SK-N-SH treated with all-trans-retinoic acid at 6 μM for 48 hours (cell line): ENCODE measurements at regions not wholly inside any gene's neighbourhood (a gene's known extent, or its start where the extent isn't known, plus 50 kb on each side); places are given as distances from the start of the nearest gene placed in this dataset.

ENCODE experiments used
- ATAC-seq: fragments of 200-7000 bp; cut with Tn5 transposase; 3 replicates; pipeline ENCODE4 v1.9.1; 2020; ENCODE audit warnings: mild to moderate bottlenecking, moderate library complexity
- ARNTL ChIP-seq: fragments of 450-650 bp; formaldehyde crosslinking; IDR thresholded peaks from 2 replicates; pipeline ENCODE4 v1.5.0; 2020; ENCODE audit warnings: low read depth, mild to moderate bottlenecking, moderate library complexity, borderline replicate concordance
- CSDC2 ChIP-seq: fragments of 250-450 bp; sonication (Bioruptor Pico); IDR thresholded peaks from 2 replicates; pipeline ENCODE4 v1.5.0; 2020; ENCODE audit warnings: mild to moderate bottlenecking, moderate library complexity
- CSRNP3 ChIP-seq: fragments of 250-450 bp; sonication (Bioruptor Pico); IDR thresholded peaks from 2 replicates; pipeline ENCODE4 v1.5.1; 2021; ENCODE audit warnings: mild to moderate bottlenecking, moderate library complexity
- ESRRG ChIP-seq: fragments of 250-450 bp; sonication (Bioruptor Pico); IDR thresholded peaks from 2 replicates; pipeline ENCODE4 v1.6.1; 2021; ENCODE audit warnings: mild to moderate bottlenecking
- GLIS3 ChIP-seq: fragments of 250-450 bp; sonication (Bioruptor Pico); IDR thresholded peaks from 2 replicates; pipeline ENCODE4 v1.5.0; 2020; ENCODE audit warnings: mild to moderate bottlenecking, moderate library complexity
- ISL1 ChIP-seq: fragments of 250-450 bp; sonication (Bioruptor Pico); IDR thresholded peaks from 2 replicates; pipeline ENCODE4 v2.1.2; 2022; ENCODE audit warnings: mild to moderate bottlenecking, moderate library complexity
- OSR1 ChIP-seq: fragments of 250-450 bp; sonication (Bioruptor Pico); IDR thresholded peaks from 2 replicates; pipeline ENCODE4 v1.8.0; 2022; ENCODE audit warnings: moderate library complexity, mild to moderate bottlenecking, inconsistent platforms
- POU6F1 ChIP-seq: fragments of 250-450 bp; sonication (Bioruptor Pico); IDR thresholded peaks from 2 replicates; pipeline ENCODE4 v1.8.0; 2021; ENCODE audit warnings: low read depth, mild to moderate bottlenecking, moderate library complexity, borderline replicate concordance
- PPARA ChIP-seq: fragments of 250-450 bp; sonication (Bioruptor Pico); IDR thresholded peaks from 2 replicates; pipeline ENCODE4 v1.5.0; 2020; ENCODE audit warnings: mild to moderate bottlenecking, borderline replicate concordance
- RARB ChIP-seq: fragments of 250-450 bp; sonication (Bioruptor Pico); IDR thresholded peaks from 2 replicates; pipeline ENCODE4 v1.8.0; 2021; ENCODE audit warnings: mild to moderate bottlenecking, moderate library complexity
- SNAI2 ChIP-seq: fragments of 250-450 bp; sonication (Bioruptor Pico); IDR thresholded peaks from 2 replicates; pipeline ENCODE4 v1.5.0; 2020; ENCODE audit warnings: mild to moderate bottlenecking, moderate library complexity
- TCF4 ChIP-seq: fragments of 250-450 bp; sonication (Bioruptor Pico); IDR thresholded peaks from 2 replicates; pipeline ENCODE4 v1.8.0; 2021; ENCODE audit warnings: mild to moderate bottlenecking, moderate library complexity, borderline replicate concordance
- TOX ChIP-seq: fragments of 250-450 bp; sonication (Bioruptor Pico); IDR thresholded peaks from 2 replicates; pipeline ENCODE4 v1.8.0; 2021; ENCODE audit warnings: mild to moderate bottlenecking, moderate library complexity, borderline replicate concordance
- TSHZ2 ChIP-seq: fragments of 250-450 bp; sonication (Bioruptor Pico); IDR thresholded peaks from 2 replicates; pipeline ENCODE4 v1.5.0; 2020; ENCODE audit warnings: mild to moderate bottlenecking, moderate library complexity
- ZC3H10 ChIP-seq: fragments of 250-450 bp; sonication (Bioruptor Pico); IDR thresholded peaks from 2 replicates; pipeline ENCODE4 v1.5.1; 2021; ENCODE audit warnings: mild to moderate bottlenecking, moderate library complexity
- ZFP3 ChIP-seq: fragments of 250-450 bp; sonication (Bioruptor Pico); IDR thresholded peaks from 2 replicates; pipeline ENCODE4 v1.5.0; 2020; ENCODE audit warnings: mild to moderate bottlenecking, moderate library complexity
- ZFP30 ChIP-seq: fragments of 450-650 bp; formaldehyde crosslinking; IDR thresholded peaks from 2 replicates; pipeline ENCODE4 v1.5.0; 2022; ENCODE audit warnings: mild to moderate bottlenecking, moderate library complexity
- ZNF565 ChIP-seq: fragments of 450-650 bp; formaldehyde crosslinking; conservative IDR thresholded peaks from 2 replicates; pipeline ENCODE4 v1.5.0; 2020; ENCODE audit warnings: low read depth, mild to moderate bottlenecking, moderate library complexity
- ZNF70 ChIP-seq: fragments of 450-650 bp; formaldehyde crosslinking; IDR thresholded peaks from 2 replicates; pipeline ENCODE4 v1.5.0; 2020; ENCODE audit warnings: mild to moderate bottlenecking, moderate library complexity
- ZNF8 ChIP-seq: fragments of 450-650 bp; formaldehyde crosslinking; IDR thresholded peaks from 2 replicates; pipeline ENCODE4 v1.5.0; 2020; ENCODE audit warnings: mild to moderate bottlenecking, moderate library complexity
- TF ChIP-seq, protein P1 (sequence below): fragments of 250-450 bp; sonication (Bioruptor Pico); IDR thresholded peaks from 2 replicates; pipeline ENCODE4 v1.8.0; 2020; ENCODE audit warnings: mild to moderate bottlenecking, moderate library complexity, borderline replicate concordance
- TF ChIP-seq, protein P2 (sequence below): fragments of 250-450 bp; sonication (Bioruptor Pico); IDR thresholded peaks from 2 replicates; pipeline ENCODE4 v1.5.1; 2020; ENCODE audit warnings: low read depth, mild to moderate bottlenecking, moderate library complexity

- TF ChIP-seq TSHZ2 (CRISPR knock-in tag) = no peak
- TF ChIP-seq, all 23 proteins: peak for 0
These were observed 1181.2 kb downstream of the VRK1 start (continued) for GRCh38 chr14:97978341-97978740.

GRCh38 chr14:97993508-97994019, 1196.4 kb downstream of the VRK1 start:
- no peak for ATAC-seq
- TF ChIP-seq CSDC2 (no peak), ISL1 (CRISPR knock-in tag) (no peak), ARNTL (CRISPR knock-in tag) (no peak), TCF4 (CRISPR knock-in tag) (no peak), ZNF70 (CRISPR knock-in tag) (no peak), ZFP3 (CRISPR knock-in tag) (no peak), TOX (CRISPR knock-in tag) (no peak), ZC3H10 (CRISPR knock-in tag) (no peak), POU6F1 (CRISPR knock-in tag) (no peak), ZNF8 (no peak), SNAI2 (no peak), CSRNP3 (no peak)
- TF ChIP-seq, protein P1, sequence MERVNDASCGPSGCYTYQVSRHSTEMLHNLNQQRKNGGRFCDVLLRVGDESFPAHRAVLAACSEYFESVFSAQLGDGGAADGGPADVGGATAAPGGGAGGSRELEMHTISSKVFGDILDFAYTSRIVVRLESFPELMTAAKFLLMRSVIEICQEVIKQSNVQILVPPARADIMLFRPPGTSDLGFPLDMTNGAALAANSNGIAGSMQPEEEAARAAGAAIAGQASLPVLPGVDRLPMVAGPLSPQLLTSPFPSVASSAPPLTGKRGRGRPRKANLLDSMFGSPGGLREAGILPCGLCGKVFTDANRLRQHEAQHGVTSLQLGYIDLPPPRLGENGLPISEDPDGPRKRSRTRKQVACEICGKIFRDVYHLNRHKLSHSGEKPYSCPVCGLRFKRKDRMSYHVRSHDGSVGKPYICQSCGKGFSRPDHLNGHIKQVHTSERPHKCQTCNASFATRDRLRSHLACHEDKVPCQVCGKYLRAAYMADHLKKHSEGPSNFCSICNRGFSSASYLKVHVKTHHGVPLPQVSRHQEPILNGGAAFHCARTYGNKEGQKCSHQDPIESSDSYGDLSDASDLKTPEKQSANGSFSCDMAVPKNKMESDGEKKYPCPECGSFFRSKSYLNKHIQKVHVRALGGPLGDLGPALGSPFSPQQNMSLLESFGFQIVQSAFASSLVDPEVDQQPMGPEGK (CRISPR knock-in tag) = no peak
- TF ChIP-seq, protein P2, sequence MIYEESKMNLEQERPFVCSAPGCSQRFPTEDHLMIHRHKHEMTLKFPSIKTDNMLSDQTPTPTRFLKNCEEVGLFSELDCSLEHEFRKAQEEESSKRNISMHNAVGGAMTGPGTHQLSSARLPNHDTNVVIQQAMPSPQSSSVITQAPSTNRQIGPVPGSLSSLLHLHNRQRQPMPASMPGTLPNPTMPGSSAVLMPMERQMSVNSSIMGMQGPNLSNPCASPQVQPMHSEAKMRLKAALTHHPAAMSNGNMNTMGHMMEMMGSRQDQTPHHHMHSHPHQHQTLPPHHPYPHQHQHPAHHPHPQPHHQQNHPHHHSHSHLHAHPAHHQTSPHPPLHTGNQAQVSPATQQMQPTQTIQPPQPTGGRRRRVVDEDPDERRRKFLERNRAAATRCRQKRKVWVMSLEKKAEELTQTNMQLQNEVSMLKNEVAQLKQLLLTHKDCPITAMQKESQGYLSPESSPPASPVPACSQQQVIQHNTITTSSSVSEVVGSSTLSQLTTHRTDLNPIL (CRISPR knock-in tag) = no peak

DNA sequence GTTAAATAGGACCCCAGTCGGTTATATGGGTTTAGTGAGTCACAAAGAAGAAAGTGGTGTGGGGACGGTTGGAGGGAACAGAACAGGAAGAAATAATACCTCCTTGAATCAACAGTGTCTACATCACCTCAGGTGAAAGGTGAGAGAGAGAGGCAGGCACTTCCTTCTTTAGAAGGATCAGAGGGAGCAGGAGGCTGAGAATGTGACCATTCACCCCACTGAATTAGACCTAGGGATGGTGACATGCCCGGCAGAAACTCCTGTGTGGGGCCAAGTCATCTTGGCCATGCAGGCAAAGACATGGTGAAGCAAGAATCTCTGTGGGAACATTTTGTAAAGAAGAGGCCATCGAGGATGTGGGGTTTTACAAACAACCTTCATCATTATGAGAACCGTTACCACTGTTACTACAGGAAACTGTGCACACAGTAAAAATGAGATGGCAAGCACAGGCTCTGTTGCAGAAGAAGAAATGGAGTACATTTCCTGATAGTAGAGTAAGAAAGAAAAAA, 1196.9 kb downstream of the VRK1 start:
- TF ChIP-seq ZNF8 (no peak), RARB (no peak), GLIS3 (CRISPR knock-in tag) (no peak), PPARA (CRISPR knock-in tag) (no peak), ESRRG (no peak), ZNF565 (CRISPR knock-in tag) (no peak), OSR1 (CRISPR knock-in tag) (no peak), SNAI2 (no peak), CSRNP3 (no peak), CSDC2 (no peak), ZFP30 (no peak)
- TF ChIP-seq, protein P1 (CRISPR knock-in tag) = no peak
- no peak for ATAC-seq
